Smooth muscle cell (in vitro differentiated cells): ENCODE measurements at regions not wholly inside any gene's neighbourhood (a gene's known extent, or its start where the extent isn't known, plus 50 kb on each side); places are given as distances from the start of the nearest gene placed in this dataset.

Experiments
- DNase-seq: peaks from one replicate; lab custom pipeline; 2025; ENCODE audit not compliant: unreplicated experiment; lab: John Stamatoyannopoulos, UW
- H2AFZ ChIP-seq: fragments of 200-600 bp; sonication (generic); 2 replicates; pipeline ENCODE4 v1.6.0; 2016; ENCODE audit warnings: antibody characterized with exemption, low read depth, mild to moderate bottlenecking
- H3F3A ChIP-seq: fragments of 200-600 bp; sonication (generic); 2 replicates; pipeline ENCODE4 v1.6.0; 2017; ENCODE audit warnings: antibody characterized with exemption, low read depth
- H3K27ac ChIP-seq: fragments of 200-600 bp; sonication (generic); 2 replicates; pipeline ENCODE4 v1.5.1; 2016; ENCODE audit warnings: low read depth, mild to moderate bottlenecking
- H3K27me3 ChIP-seq: fragments of 200-600 bp; sonication (generic); 2 replicates; pipeline ENCODE4 v1.6.1; 2016; ENCODE audit warnings: low read depth, mild to moderate bottlenecking
- H3K36me3 ChIP-seq: fragments of 200-600 bp; sonication (generic); 2 replicates; pipeline ENCODE4 v1.5.1; 2016; ENCODE audit warnings: low read depth
- H3K4me1 ChIP-seq: fragments of 200-600 bp; sonication (generic); 2 replicates; pipeline ENCODE4 v1.5.1; 2016; ENCODE audit warnings: low read depth
- H3K4me2 ChIP-seq: fragments of 200-600 bp; sonication (generic); 2 replicates; pipeline ENCODE4 v1.6.0; 2016; ENCODE audit warnings: mild to moderate bottlenecking
- H3K4me3 ChIP-seq: fragments of 200-600 bp; sonication (generic); 2 replicates; pipeline ENCODE4 v1.5.1; 2016; ENCODE audit warnings: mild to moderate bottlenecking
- H3K79me2 ChIP-seq: fragments of 200-600 bp; sonication (generic); 2 replicates; pipeline ENCODE4 v1.6.0; 2016; ENCODE audit warnings: low read depth, mild to moderate bottlenecking
- H3K9ac ChIP-seq: fragments of 200-600 bp; sonication (generic); 2 replicates; pipeline ENCODE4 v1.6.0; 2016; ENCODE audit warnings: low read depth
- H3K9me3 ChIP-seq: fragments of 200-600 bp; sonication (generic); replicated peaks from 2 replicates; pipeline ENCODE4 v1.5.1; 2016; ENCODE audit warnings: low read depth
- H4K20me1 ChIP-seq: fragments of 200-600 bp; sonication (generic); 2 replicates; pipeline ENCODE4 v1.6.0; 2016; ENCODE audit warnings: low read depth
- CTCF ChIP-seq: fragments of 200-600 bp; sonication (generic); IDR thresholded peaks from 2 replicates; pipeline ENCODE4 v1.5.1; 2017; ENCODE audit warnings: borderline replicate concordance, mild to moderate bottlenecking, antibody characterized with exemption; ENCODE audit not compliant: insufficient read depth, poor library complexity, severe bottlenecking
- WGBS: methylation state at CpG from one replicate; pipeline ENCODE4 v1.1.7; 2016; ENCODE audit warnings: low lambda C conversion rate; 5-methylcytosine and 5-hydroxymethylcytosine counted together

- Histone ChIP-seq H4K20me1 (no peaks in the 10 kb centered on the region), H3K4me3 (no peak overlapping the region), H3K27ac (no peak overlapping the region), H3K9me3 (no peaks in the 10 kb centered on the region), H2AFZ (no peak overlapping the region), H3K4me1 (no peaks in the 10 kb centered on the region), H3K27me3 (no peaks in the 10 kb centered on the region), H3K9ac (no peak overlapping the region), H3F3A (no peaks in the 10 kb centered on the region), H3K4me2 (no peak overlapping the region), H3K79me2 (peaks cover 10% of the 10 kb centered on the region), H3K36me3 (no peaks in the 10 kb centered on the region)
- no peak for TF ChIP-seq CTCF
- no peak for DNase-seq
- WGBS, result 92% methylated on average over 4 of the region's 4 CpGs
These were observed 50.4 kb upstream of the SERTAD2 start for GRCh38 chr2:64704161-64704560.

- WGBS, result 86% methylated on average over 1 of the region's 1 CpG
- Histone ChIP-seq H2AFZ (no peak overlapping the region), H3K36me3 (no peaks in the 10 kb centered on the region), H3K27me3 (no peaks in the 10 kb centered on the region), H3K4me3 (no peak overlapping the region), H3K9ac (no peak overlapping the region), H3K79me2 (peaks cover 10% of the 10 kb centered on the region), H3F3A (no peaks in the 10 kb centered on the region), H3K4me1 (no peaks in the 10 kb centered on the region), H3K9me3 (no peaks in the 10 kb centered on the region), H3K27ac (no peak overlapping the region), H4K20me1 (no peaks in the 10 kb centered on the region), H3K4me2 (no peak overlapping the region)
- TF ChIP-seq CTCF, result no peak
- no peak for DNase-seq
These were observed 51.3 kb upstream of the SERTAD2 start for GRCh38 chr2:64704996-64705395.

GRCh38 chr2:64707276-64707675 lies 53.6 kb upstream of the SERTAD2 start:
- Histone ChIP-seq H3K4me3 (no peak overlapping the region), H3K9me3 (no peaks in the 10 kb centered on the region), H3K9ac (no peak overlapping the region), H2AFZ (no peak overlapping the region), H4K20me1 (no peaks in the 10 kb centered on the region), H3K36me3 (no peaks in the 10 kb centered on the region), H3K4me2 (no peak overlapping the region), H3K4me1 (no peaks in the 10 kb centered on the region), H3K27me3 (no peaks in the 10 kb centered on the region), H3K27ac (no peak overlapping the region), H3K79me2 (peaks cover 8% of the 10 kb centered on the region), H3F3A (no peaks in the 10 kb centered on the region)
- TF ChIP-seq CTCF, result no peak
- WGBS, result 92% methylated on average over 2 of the region's 2 CpGs
- no peak for DNase-seq

GRCh38 chr2:64708829-64709228 lies 55.1 kb upstream of the SERTAD2 start:
- Histone ChIP-seq H3K79me2 (no peaks in the 10 kb centered on the region), H3F3A (no peaks in the 10 kb centered on the region)
- WGBS, result 57% methylated on average over 3 of the region's 3 CpGs

More at GRCh38 chr2:64708829-64709228, 55.1 kb upstream of the SERTAD2 start:
- no peak for DNase-seq
- Histone ChIP-seq H3K27ac (no peak overlapping the region), H3K9ac (no peak overlapping the region), H3K9me3 (no peaks in the 10 kb centered on the region), H3K4me2 (no peak overlapping the region), H3K27me3 (no peaks in the 10 kb centered on the region), H3K36me3 (no peaks in the 10 kb centered on the region), H2AFZ (no peak overlapping the region), H3K4me3 (no peak overlapping the region), H3K4me1 (no peaks in the 10 kb centered on the region), H4K20me1 (no peaks in the 10 kb centered on the region)
- TF ChIP-seq CTCF, result no peak
